Testis (tissue), 2 donors: ENCODE measurements at regions not wholly inside any gene's neighbourhood (a gene's known extent, or its start where the extent isn't known, plus 50 kb on each side); places are given as distances from the start of the nearest gene placed in this dataset.
"Not testable (repeated sequence)": the region's sequence is repeated elsewhere in the genome, so short reads cannot be mapped to it uniquely, and the experiment has no call there.

ENCODE experiments used
- DNase-seq: peaks from one replicate; pipeline ENCODE4 v3.0.0-alpha.2; 2019
- H3K27ac ChIP-seq, 2 donors: fragments of 200-600 bp; sonication (generic); one replicate each; pipeline ENCODE4 v1.5.1; 2019
- H3K27me3 ChIP-seq: fragments of 200-600 bp; sonication (generic); one replicate; pipeline ENCODE4 v1.5.1; 2019
- H3K36me3 ChIP-seq: fragments of 200-600 bp; sonication (generic); one replicate; pipeline ENCODE4 v1.5.1; 2017; ENCODE audit warnings: low read depth; ENCODE audit errors: missing control alignments
- H3K4me1 ChIP-seq: fragments of 200-600 bp; sonication (generic); one replicate; pipeline ENCODE4 v1.5.1; 2019
- H3K4me3 ChIP-seq, 2 donors: fragments of 200-600 bp; sonication (generic); one replicate each; pipeline ENCODE4 v1.5.1; 2017 to 2019
- H3K9me3 ChIP-seq: fragments of 200-600 bp; sonication (generic); one replicate; pipeline ENCODE4 v1.5.1; 2017
- CTCF ChIP-seq, 3 experiments: fragments of 450-650 bp in 2 of 3; fragments of 200-600 bp in 1 of 3; sonication (generic) in 1 of 3; IDR thresholded peaks; one replicate each; pipeline ENCODE4 v1.5.1; 2016 to 2019; ENCODE audit warnings: antibody characterized with exemption in 3 of 3, mild to moderate bottlenecking in 2 of 3, moderate library complexity in 1 of 3
- POLR2A ChIP-seq: fragments of 450-650 bp; IDR thresholded peaks from one replicate; pipeline ENCODE4 v1.6.1; 2017; ENCODE audit warnings: antibody characterized with exemption, mild to moderate bottlenecking, moderate library complexity
- WGBS, 2 donors: methylation state at CpG; one replicate each; pipeline ENCODE4 v1.1.5; 2018; 5-methylcytosine and 5-hydroxymethylcytosine counted together
- intact Hi-C: fragments of 100-400 bp; cut with DNase I; formaldehyde crosslinking; loops from one replicate; pipeline ENCODE4 v1.15.1; 2023; ENCODE audit warnings: low total_unique reads

GRCh38 chr12:33115716-33116115 lies 219.1 kb upstream of the PKP2 start:
- Histone ChIP-seq H3K4me1 (no peaks in the 10 kb centered on the region), H3K4me3 (no peak overlapping the region), H3K27me3 (no peaks in the 10 kb centered on the region), H3K27ac (no peak overlapping the region), H3K9me3 (no peaks in the 10 kb centered on the region), H3K36me3 (no peaks in the 10 kb centered on the region)
- intact Hi-C loops: no loop called here
- no peak for TF ChIP-seq CTCF (IDR thresholded peaks at IDR 0.05)
- TF ChIP-seq POLR2A: no peak
- 75 to 88% methylated on average over 2 of the region's 2 CpGs for WGBS, 2 donors
- no peak for DNase-seq

GRCh38 chr12:33111850-33112249 lies 215.3 kb upstream of the PKP2 start:
- no peaks in the 10 kb centered on the region for H3K9me3 ChIP-seq
- no peak overlapping the region for H3K4me3 ChIP-seq
- H3K36me3 ChIP-seq: no peaks in the 10 kb centered on the region
- H3K4me1 ChIP-seq: no peaks in the 10 kb centered on the region
- no peaks in the 10 kb centered on the region for H3K27me3 ChIP-seq
- H3K27ac ChIP-seq: no peak overlapping the region
- DNase-seq: no peak
- intact Hi-C loops: no loop called here
- WGBS, 2 donors: 58 to 62% methylated on average over 6 of the region's 6 CpGs
- TF ChIP-seq POLR2A: no peak
- no peak for TF ChIP-seq CTCF (IDR thresholded peaks at IDR 0.05)

- H3K27me3 ChIP-seq, H3K9me3 ChIP-seq, H3K36me3 ChIP-seq, H3K27ac ChIP-seq, DNase-seq, H3K4me3 ChIP-seq, intact Hi-C loops, H3K4me1 ChIP-seq: not testable (repeated sequence)
- 77 to 81% methylated on average over 7 of the region's 7 CpGs for WGBS, 2 donors
Observed at GRCh38 chr12:33107827-33108226, 211.2 kb upstream of the PKP2 start.

- H3K4me3 ChIP-seq: no peak overlapping the region
- intact Hi-C loops: no loop called here
- H3K36me3 ChIP-seq: no peaks in the 10 kb centered on the region
- 66 to 74% methylated on average over 2 of the region's 2 CpGs for WGBS, 2 donors
- H3K27ac ChIP-seq: no peak overlapping the region
- H3K27me3 ChIP-seq: no peaks in the 10 kb centered on the region
- H3K9me3 ChIP-seq: no peaks in the 10 kb centered on the region
- TF ChIP-seq POLR2A: no peak
- TF ChIP-seq CTCF (IDR thresholded peaks at IDR 0.05): no peak
- H3K4me1 ChIP-seq: no peaks in the 10 kb centered on the region
- DNase-seq: no peak
Observed at GRCh38 chr12:33093534-33093933, 197.0 kb upstream of the PKP2 start.

GRCh38 chr12:33087876-33088275 lies 191.3 kb upstream of the PKP2 start:
- H3K27me3 ChIP-seq, H3K4me3 ChIP-seq, intact Hi-C loops, H3K4me1 ChIP-seq, H3K27ac ChIP-seq, DNase-seq, H3K9me3 ChIP-seq, H3K36me3 ChIP-seq: not testable (repeated sequence)
- 80 to 83% methylated on average over 1 of the region's 1 CpG for WGBS, 2 donors

GRCh38 chr12:33076401-33076800 lies 179.8 kb upstream of the PKP2 start:
- H3K27ac ChIP-seq, H3K27me3 ChIP-seq, H3K4me3 ChIP-seq, DNase-seq, intact Hi-C loops, H3K36me3 ChIP-seq, H3K9me3 ChIP-seq, H3K4me1 ChIP-seq: not testable (repeated sequence)
- 90 to 95% methylated on average over 7 to 9 of the region's 9 CpGs for WGBS, 2 donors

GRCh38 chr12:33075130-33075766 lies 178.7 kb upstream of the PKP2 start:
- H3K4me3 ChIP-seq, H3K27me3 ChIP-seq, H3K36me3 ChIP-seq, H3K27ac ChIP-seq, DNase-seq, intact Hi-C loops, H3K4me1 ChIP-seq, H3K9me3 ChIP-seq: not testable (repeated sequence)
- 84 to 91% methylated on average over 5 to 12 of the region's 25 CpGs for WGBS, 2 donors
